ENCODE measurements at regions not wholly inside any gene's neighbourhood (a gene's known extent, or its start where the extent isn't known, plus 50 kb on each side); places are given as distances from the start of the nearest gene placed in this dataset.

GRCh38 chr5:143543358-143544255, 140.1 kb upstream of the NR3C1 start:
- Histone ChIP-seq H3K9me3 (ENCODE audit: low read depth) (no peaks in the 10 kb centered on the region), H3K9ac (no peak overlapping the region), H3K4me2 (no peak overlapping the region), H3K4me3 (no peak overlapping the region), H4K20me1 (ENCODE audit: low read depth) (no peaks in the 10 kb centered on the region), H2AFZ (replicated peaks) (no peak overlapping the region), H3K79me2 (ENCODE audit: low read depth) (no peaks in the 10 kb centered on the region), H3K27ac (no peak overlapping the region), H3F3A (ENCODE audit: low read depth) (no peaks in the 10 kb centered on the region), H3K27me3 (no peaks in the 10 kb centered on the region), H3K4me1 (no peaks in the 10 kb centered on the region), H3K36me3 (peaks cover 5% of the 10 kb centered on the region)
- Mint-ChIP-seq H3K4me3 (no peak overlapping the region), H3K4me1 (peaks cover 10% of the 10 kb centered on the region), H3K9me3 (peaks cover 4% of the 10 kb centered on the region), H3K36me3 (no peaks in the 10 kb centered on the region), H3K27me3 (ENCODE audit: insufficient read depth, low read depth) (peaks cover 3% of the 10 kb centered on the region), H3K27ac (no peak overlapping the region)
- no peak for DNase-seq (ENCODE audit: low spot score)
- TF ChIP-seq CTCF (IDR thresholded peaks at IDR 0.05), result no peak

GRCh38 chr5:143542798-143543144, 139.3 kb upstream of the NR3C1 start:
- Mint-ChIP-seq H3K27ac (no peak overlapping the region), H3K4me3 (no peak overlapping the region), H3K4me1 (peaks cover 10% of the 10 kb centered on the region), H3K27me3 (ENCODE audit: insufficient read depth, low read depth) (peaks cover 3% of the 10 kb centered on the region), H3K36me3 (no peaks in the 10 kb centered on the region), H3K9me3 (peaks cover 4% of the 10 kb centered on the region)
- Histone ChIP-seq H3K9me3 (ENCODE audit: low read depth) (no peaks in the 10 kb centered on the region), H3K27ac (no peak overlapping the region), H4K20me1 (ENCODE audit: low read depth) (no peaks in the 10 kb centered on the region), H3K4me3 (no peak overlapping the region), H2AFZ (replicated peaks) (no peak overlapping the region), H3K4me2 (no peak overlapping the region), H3K27me3 (no peaks in the 10 kb centered on the region), H3K4me1 (no peaks in the 10 kb centered on the region), H3K9ac (no peak overlapping the region), H3F3A (ENCODE audit: low read depth) (no peaks in the 10 kb centered on the region), H3K36me3 (peaks cover 5% of the 10 kb centered on the region), H3K79me2 (ENCODE audit: low read depth) (no peaks in the 10 kb centered on the region)
- no peak for DNase-seq (ENCODE audit: low spot score)
- no peak for TF ChIP-seq EZH2 (IDR thresholded peaks at IDR 0.05)
- no peak for TF ChIP-seq CTCF (IDR thresholded peaks at IDR 0.05)
- no peak for TF ChIP-seq EZH2phosphoT487 (IDR thresholded peaks at IDR 0.05)

GRCh38 chr5:143541943-143542797, 138.7 kb upstream of the NR3C1 start:
- Mint-ChIP-seq H3K27ac (no peak overlapping the region), H3K36me3 (no peaks in the 10 kb centered on the region)
- no peak overlapping the region for H2AFZ ChIP-seq (replicated peaks)

More at GRCh38 chr5:143541943-143542797, 138.7 kb upstream of the NR3C1 start:
- Histone ChIP-seq H3K79me2 (ENCODE audit: low read depth) (no peaks in the 10 kb centered on the region), H3K36me3 (peaks cover 5% of the 10 kb centered on the region), H3K27me3 (no peaks in the 10 kb centered on the region), H3K27ac (no peak overlapping the region), H3K4me2 (no peak overlapping the region), H4K20me1 (ENCODE audit: low read depth) (no peaks in the 10 kb centered on the region), H3K9me3 (ENCODE audit: low read depth) (no peaks in the 10 kb centered on the region), H3K4me1 (no peaks in the 10 kb centered on the region), H3F3A (ENCODE audit: low read depth) (no peaks in the 10 kb centered on the region), H3K4me3 (no peak overlapping the region), H3K9ac (no peak overlapping the region)
- Mint-ChIP-seq H3K9me3 (peaks cover 4% of the 10 kb centered on the region), H3K4me1 (peaks cover 10% of the 10 kb centered on the region), H3K4me3 (no peak overlapping the region), H3K27me3 (ENCODE audit: insufficient read depth, low read depth) (peaks cover 3% of the 10 kb centered on the region)
- TF ChIP-seq EZH2 (IDR thresholded peaks at IDR 0.05) (no peak), EZH2phosphoT487 (IDR thresholded peaks at IDR 0.05) (no peak), CTCF (IDR thresholded peaks at IDR 0.05) (no peak)
- no peak for DNase-seq (ENCODE audit: low spot score)
